ENCODE measurements at regions not wholly inside any gene's neighbourhood (a gene's known extent, or its start where the extent isn't known, plus 50 kb on each side); places are given as distances from the start of the nearest gene placed in this dataset.
"Not testable (repeated sequence)": the region's sequence is repeated elsewhere in the genome, so short reads cannot be mapped to it uniquely, and the experiment has no call there.

DNA sequence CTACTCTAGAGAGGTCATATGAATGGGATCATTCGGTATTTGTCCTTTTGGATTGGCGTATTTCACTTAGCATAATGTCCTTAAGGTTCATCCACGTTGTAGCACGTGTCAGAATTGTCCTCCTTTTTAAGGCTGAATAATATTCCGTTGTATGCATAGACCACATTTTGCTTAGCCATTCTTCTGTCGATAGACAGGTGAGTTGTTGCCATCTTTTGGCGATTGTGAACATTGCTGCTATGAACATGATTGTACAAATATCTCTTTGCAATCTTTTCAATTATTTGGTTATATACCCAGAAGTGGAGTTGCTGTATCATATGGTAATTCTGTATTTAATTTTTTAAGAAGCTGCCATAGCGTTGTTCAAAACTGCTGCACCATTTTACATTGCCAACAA, 52.4 kb upstream of the GOLGA8J start:
- no peak for DNase-seq (ENCODE audit: low read depth in 2 of 2)

DNA sequence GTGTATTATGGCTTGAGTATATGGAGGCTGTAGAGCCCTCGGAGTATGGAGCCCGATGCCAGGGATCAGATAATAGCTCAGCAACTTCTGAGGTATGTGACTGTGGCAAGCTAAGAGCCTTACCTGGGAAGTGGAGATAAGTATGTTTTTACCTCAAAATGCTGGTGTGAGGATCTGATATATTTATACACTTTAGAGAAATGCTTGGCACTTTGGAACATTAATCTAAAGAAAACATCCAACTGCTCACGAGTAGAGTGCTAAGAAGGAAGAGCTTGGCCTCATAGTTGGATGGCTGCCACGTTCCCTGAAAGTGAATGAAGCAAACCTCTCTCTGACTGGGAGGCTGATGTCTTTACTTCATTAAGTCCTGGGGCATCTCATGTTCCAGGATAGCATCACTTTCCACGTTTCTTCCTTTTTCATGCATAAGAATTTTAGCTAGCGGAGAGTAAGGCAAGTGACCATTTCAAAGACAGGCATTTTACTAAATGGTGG, 58.9 kb upstream of the GOLGA8J start:
- no peak for DNase-seq (ENCODE audit: low read depth in 2 of 2)

DNA sequence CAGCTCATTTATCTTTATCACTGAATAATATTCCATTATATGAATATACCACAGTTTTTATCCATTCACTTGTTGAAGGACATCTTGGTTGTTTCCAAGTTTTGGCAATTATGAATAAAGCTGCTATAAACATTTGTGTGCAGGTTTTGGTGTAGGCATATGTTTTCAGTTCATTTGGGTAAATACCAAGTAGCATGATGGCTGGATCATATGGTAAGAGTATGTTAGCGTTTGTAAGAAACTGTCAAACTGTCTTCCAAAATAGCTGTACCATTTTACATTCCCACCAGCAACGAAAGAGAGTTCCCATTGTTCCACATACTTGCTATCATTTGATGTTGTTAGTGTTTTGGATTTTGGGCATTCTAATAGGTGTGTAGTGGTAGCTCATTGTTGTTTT, 72.0 kb upstream of the GOLGA8J start:
- DNase-seq (ENCODE audit: low read depth in 2 of 2): no peak

DNA sequence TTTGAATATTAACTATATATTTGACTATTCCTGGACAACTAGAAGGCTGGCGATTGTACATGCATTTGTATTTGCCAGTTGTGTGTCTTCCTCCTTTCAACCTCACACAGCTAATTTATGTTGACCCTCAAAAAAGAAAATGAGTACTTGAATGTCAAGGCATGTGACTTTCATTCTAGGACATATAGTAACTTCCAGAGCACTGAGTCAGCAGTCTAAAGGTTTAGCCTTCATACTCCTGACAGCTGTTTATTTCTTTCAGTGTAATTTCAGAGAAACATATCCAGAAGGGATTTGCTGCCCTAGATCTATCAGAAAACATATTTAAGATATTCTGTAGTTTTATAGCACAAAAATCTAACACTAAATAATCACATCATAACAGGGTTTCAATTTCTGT, 74.6 kb upstream of the GOLGA8J start:
- DNase-seq (ENCODE audit: low read depth in 2 of 2): no peak

DNA sequence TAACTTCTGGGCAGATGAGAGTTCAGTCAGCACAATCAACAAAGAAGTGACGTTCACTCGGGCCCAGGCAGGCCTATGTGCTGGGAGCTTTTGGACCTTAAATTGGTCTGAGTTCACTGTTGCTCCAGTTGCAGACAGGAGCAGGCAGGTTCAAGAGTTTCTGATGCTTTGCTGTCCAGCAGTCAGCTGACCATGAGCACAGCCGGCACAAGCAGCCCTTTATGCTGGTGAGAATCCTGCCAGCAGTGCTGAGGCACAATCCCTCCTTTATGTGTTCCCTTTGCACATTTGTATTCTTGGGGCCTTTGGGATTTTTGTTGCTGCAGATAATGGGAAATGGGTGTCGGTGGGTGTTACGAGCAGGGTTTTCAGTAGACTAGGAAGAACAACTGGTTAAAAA, 81.2 kb upstream of the GOLGA8J start:
- DNase-seq (ENCODE audit: low read depth in 2 of 2): no peak

DNA sequence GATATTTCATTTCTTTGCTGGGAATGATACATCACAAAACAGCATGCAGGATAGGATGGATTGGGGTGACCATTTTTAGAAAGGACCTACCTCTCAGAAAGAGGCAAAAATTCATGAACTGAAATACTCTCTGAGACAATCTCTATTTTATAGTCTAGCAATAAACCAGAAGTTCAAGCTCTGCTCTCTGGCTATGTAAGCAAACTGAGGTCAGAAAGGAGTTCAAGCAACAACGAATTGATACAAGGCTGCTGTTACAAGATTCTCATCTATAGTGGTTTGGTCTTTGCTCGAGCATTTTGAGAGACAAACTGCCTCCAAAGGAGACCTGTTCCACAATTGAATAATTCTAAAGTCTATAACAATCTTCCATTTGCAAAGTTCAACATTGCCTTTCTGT, 84.7 kb upstream of the GOLGA8J start:
- DNase-seq (ENCODE audit: low read depth in 2 of 2): no peak

DNA sequence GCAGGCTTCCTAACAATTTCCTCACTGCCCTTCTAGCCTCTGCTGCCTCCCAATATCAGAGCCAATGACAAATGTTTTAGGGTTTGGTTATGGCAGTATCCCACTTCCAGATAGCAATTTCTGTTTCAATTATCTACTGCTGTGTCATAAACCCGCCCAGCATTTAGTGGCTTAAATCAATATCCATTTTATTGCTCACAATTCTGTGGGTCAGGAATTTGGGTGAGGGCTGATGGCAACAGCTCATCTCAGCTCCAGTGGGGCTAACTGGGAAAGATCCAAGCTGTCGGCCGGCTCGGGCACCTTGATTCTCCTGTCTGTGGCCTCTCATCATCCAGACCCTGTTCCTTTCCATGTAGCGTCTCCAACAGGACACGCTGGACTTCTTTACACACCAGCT, 85.3 kb upstream of the GOLGA8J start:
- DNase-seq (ENCODE audit: low read depth in 2 of 2): no peak

DNA sequence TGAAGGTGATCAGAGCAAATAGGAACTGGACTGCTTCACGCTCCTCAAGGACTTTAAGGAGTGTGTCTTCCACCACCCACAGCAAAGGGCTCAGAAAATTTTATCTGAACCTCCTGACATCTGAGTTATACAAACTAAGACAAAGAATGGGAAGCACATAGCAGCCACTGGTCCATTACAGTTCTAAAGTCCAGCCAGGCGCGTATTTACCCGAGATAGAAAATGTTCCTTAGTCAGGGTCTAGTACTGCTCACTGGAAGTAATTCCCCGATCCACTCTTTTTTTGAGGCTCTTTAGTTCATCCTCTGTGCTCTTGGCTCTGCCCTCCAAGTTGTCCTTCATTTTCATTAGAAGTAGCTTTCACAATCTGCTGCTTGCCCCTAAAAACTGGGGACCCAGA, 88.5 kb upstream of the GOLGA8J start:
- no peak for DNase-seq (ENCODE audit: low read depth in 2 of 2)

DNA sequence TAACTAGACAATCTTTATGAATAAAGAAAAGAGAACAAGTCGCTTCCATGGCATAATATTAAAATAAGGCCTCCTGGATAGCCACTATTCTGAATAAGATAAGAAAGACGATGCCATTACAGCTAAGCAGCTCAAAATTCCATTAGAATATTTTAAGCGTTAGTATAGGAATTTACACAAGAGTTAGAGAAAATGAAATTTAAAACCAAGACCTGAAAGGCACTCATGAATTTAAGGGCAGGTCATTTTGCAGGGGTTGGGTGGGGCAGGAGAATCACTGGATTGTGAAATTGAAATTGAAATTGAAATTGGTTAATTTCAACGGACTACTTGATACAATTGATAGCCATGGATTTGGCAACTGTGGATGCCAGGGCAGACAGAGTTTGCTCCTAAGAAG, 91.8 kb upstream of the GOLGA8J start:
- no peak for DNase-seq (ENCODE audit: low read depth in 2 of 2)

DNA sequence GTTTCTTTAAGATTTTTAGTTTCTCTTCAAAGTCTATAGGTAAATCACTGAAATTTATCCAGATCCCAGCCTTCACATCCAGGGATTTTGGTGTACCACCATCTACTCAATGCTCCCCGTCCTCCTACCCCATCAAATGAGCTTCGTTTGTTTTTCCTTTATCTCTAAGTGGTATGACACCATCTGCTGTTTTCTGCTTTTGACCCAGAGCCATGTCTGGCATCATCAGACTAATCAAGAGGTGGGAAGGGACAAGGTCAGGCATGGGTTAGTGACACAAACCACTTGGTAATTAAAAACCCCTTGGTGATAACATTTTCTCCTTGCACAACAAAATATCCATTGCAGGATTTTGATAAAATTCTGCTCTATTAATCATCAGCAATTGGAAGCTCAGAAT, 92.7 kb upstream of the GOLGA8J start:
- DNase-seq (ENCODE audit: low read depth in 2 of 2): no peak

DNA sequence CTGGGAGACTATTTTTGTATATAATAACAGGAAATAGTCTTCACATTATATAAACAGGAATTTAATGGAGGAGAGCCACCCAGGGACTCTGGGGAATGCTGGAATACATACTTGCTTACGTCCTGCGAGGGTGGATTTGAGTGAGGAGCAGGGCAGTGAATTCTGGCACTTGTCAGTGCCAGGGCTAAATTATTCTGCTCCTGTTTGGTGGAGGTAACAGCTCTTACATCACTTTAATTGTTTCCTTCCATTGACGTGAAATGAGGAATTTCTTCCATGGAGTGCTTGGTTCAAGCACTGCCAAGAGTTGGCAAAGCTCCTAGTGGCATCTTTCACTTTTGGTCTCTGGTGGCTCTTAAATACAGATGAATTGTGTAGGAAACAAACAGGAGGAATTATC, 94.1 kb upstream of the GOLGA8J start:
- no peak for DNase-seq (ENCODE audit: low read depth in 2 of 2)

DNA sequence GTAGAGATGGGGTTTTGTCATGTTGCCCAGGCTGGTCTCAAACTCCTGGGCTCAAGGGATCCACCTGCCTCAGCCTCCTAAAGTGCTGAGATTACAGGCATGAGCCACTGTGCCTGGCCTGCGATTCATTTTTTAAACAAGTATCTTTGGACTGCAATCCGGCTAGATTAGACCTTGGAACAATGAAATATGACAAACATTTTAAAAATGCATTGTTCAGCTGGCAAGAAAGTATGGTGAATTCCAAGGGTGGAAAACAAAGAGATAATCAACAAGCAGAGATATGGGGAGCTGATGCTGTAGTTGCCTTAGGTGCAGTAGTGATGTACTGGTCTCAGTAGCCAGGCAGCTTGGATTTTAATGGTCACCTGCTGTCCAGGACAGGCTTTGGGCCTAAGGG, 95.8 kb upstream of the GOLGA8J start:
- no peak for DNase-seq (ENCODE audit: low read depth in 2 of 2)

DNA sequence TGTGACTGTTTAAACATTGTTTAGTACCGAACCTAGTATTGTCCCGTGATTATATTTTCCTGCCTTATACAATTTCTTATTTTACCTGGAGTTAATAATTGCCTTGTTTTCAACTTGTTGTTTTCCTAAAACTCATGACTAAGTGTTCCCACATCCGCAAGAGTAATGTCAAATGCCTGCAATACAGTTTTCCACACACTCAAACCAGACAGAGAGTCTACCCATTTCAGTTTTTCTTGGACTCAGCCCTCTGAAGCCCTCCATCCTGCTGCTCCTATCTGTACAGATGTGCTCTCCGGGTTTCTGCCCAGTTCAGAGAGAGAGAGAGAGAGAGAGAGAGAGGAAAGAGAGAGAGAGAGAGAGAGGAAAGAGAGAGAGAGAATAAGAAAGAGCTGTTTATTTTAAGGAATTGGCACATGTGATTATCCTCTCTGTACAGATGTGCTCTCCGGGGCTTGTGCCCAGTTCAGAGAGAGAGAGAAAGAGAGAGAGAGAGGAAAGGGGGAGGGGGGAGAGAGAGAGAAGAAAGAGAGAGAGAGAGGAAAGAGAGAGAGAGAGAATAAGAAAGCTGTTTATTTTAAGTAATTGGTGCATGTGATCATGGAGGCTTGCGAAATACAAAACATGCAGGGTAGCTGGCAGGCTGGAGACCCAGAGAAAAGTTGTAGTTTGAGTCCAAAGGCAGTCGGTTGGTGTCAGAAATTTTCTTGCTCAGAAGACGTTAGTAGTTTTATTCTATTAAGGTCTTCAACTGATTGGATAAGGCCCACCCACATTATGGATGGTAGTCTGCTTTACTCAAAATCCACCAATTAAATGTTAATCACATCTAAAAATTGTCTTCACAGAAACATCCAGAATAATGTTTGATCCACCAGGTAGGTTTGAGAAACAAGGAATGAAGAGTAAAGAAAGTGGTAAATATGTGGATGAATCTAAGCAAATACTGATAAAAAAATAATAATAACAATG, 104.1 kb upstream of the GOLGA8J start:
- DNase-seq (ENCODE audit: low read depth in 2 of 2): no peak

DNA sequence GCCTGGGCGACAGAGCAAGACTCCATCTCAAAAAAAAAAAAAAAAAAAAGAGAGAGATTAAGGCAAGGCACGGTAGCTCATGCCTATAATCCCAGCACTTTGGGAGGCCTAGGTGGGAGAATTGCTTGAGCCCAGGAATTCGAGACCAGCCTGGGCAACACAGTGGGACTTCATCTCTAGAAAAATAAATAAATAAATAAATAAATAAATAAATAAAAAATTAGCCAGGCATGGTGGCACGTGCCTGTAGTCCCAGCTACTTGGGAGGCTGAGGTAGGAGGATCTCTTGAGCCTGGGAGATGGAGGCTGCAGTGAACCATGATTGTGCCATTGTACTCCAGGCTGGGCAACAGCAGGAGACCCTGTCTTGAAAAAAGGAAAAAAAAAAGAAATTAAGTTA, 108.7 kb upstream of the GOLGA8J start:
- not testable (repeated sequence) for DNase-seq (ENCODE audit: low read depth in 2 of 2)

DNA sequence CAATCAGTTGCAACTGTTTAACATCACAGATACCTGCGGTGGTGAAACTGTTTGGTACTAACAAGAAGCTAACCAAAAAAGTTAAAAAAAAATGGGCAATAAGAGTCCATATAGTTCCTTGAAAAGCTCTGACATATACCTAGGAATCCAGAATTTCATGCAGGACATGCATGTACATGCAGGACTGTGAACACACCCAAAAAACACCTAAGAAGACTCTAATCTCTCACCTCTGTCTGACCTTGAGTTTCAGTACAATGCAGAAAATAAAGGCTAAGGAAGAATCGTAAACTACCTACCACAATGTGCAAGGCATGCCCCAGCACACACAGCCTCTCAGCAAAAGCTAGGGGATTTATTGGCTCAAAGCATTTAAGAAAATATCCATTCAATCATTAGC, 110.7 kb upstream of the GOLGA8J start:
- DNase-seq (ENCODE audit: low read depth in 2 of 2): no peak

DNA sequence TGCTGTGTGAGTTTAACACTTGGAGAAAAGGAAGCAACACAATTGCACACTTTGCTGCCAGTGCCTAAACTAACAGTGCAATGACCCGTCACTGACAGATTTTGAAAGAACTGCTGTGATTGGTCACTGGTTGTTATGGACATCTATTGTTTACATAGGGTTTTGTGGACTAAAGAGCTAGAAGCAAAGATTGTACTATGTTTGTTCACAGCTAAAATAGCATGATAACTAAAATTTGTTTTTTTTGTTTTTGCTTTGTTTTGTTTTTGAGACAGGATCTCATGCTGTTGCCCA, 112.4 kb upstream of the GOLGA8J start:
- DNase-seq (ENCODE audit: low read depth in 2 of 2): no peak

DNA sequence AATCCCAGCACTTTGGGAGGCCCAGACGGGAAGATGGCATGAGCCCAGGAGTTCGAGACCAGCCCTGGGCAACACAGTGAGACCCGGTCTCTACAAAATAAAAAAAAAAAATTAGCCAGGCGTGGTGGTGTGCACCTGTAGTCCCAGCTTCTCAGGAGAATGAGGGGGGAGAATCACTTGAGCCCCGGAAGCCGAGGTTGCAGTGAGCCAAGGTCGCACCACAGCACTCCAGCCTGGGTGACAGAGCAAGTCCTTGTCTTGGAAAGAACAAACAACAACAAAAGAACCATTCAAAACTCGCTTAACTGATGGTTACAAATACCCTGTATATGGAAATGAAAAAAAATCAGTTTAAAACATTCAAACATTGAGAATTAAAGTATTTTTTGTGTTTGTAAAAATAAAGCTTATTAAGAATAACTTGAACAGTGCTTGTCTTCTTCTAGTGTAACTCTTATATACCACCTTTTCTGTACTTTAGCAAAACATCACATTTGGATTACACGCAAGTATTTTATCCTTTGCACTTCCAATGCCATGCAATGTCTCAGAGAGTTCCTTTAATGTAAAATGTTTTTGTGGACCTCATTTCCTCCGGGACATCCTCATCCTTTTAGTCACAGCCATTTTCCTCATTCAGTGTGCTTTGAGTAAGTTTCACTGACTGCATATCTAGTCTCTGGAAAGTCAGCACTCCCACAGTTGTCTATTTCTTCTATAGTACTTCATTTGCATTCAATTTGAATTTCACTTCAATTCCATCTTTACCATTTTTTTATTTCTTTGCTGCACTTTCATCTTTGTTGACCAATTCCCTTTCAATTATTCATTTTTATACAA, 113.0 kb upstream of the GOLGA8J start:
- DNase-seq (ENCODE audit: low read depth in 2 of 2): no peak

DNA sequence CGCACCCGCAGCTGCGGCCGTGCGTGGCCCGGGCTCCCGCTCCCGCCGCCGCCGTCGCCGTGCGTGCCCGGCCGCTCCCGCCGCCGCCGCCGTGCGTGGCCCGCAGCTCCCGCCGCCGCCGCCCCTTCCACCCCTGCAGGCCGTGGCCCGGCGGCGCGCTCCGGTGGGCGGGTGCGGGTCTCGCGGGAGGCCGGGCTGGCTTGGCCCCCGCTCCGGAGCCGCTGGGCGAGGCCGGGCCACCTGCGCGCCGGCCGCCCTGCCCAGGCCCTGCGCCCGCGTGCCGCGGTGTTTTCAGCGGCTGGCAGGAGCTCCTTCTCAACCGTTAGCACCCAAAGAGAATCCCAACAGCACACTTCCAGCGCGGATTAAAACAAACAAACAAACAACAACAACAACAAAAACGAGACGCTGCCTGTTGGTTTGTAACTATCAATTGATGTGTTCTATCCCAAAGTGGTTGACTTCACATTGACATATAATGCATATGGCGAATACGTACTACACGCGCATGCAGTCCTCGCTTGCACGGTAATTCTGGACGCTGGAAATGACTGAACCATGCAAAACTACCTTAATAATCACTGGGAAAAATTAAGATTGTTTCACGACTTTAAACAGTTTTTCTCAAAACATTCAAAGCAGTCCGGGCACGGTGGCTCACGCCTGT, 113.7 kb upstream of the GOLGA8J start:
- DNase-seq (ENCODE audit: low read depth in 2 of 2): no peak

DNA sequence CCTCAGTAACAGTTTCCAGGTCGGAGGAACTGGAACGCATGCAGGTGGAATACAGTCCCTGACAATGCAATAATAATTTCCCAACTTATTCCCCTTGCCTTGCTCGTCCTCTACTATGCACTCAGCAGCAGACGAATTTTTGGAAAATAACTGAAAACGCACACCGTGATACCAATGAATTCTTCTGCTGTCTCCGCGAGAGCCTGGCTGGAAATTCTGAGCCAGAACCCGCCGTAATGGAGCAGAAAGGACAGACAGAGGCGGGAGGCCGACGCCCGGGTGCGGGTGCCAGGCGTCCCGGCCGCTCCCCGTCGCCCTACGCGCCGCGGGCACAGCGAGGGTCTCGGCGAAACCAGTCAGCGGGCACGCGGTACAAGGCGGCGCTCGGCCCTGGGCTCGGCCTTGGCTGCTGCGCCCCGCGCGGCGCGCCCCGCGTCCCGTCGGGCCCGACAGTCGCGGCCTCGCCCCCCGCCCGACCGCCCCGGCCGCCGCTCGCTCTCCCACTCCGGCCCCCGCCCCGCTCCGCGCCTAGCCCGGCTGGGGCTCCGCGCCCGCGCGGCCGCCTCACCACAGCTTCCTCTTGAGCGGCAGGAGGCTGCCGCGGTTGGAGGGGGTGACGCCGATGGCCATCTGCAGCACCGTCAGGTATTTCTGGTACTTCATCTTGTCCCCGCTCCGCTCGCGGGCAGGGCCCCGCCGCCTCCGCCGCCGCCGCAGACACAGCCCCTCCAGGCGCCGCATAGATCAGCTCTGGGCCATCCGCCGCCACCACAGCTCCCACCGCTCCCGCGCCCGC, 114.5 kb upstream of the GOLGA8J start:
- no peak for DNase-seq (ENCODE audit: low read depth in 2 of 2)

DNA sequence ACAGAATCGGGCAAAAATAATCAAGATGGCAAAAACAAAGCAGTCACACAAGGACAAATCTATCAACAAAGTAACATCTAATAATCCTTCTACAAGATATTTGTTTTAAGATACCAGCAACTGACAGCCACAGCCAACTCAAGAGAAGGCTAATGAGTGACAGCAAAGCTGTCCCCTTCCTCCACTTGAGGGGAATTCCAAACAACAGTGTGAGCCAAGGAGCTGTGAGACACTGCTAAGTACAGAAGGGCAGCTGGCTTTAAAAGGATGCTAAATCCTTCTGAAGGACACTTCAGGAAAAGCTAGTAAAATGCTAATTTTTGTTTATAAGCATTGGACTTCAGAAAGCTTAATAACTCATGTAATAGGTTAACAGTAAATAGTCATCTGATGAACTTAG, 120.3 kb upstream of the GOLGA8J start:
- no peak for DNase-seq (ENCODE audit: low read depth in 2 of 2)

DNA sequence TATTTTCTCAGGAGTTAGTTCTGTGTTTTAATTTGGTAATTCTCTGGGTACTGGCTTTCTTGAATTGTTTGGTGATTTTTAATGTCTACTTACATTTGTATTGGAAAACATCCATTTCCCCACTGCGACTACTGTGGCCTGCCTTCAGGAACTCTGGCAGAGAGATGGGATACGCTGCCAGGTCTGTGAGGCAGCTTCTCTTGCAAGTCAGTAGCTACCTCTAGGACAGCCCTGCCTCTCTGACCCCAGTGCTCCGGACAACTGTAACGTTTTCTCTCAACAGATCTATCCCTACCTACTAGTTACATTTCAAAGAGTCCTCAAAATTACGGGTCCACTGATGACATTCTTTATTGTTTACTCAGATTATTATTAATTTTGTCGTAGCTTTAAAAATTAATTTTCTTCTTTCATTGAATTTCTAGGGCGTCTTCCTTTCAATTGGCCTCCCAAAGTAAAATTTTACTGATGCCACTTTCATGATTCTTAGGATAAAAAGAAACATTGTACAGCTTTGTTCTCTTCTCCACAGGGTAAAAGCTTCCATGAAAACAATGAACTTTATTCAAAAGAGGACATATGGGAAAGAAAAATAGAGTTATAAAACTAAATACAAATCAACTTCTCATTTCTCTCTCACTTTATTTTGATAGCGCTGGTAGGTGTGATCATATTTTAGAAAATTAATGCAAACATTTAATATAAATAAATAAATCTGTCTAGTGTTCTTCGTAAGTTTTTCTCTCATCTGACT, 123.2 kb upstream of the GOLGA8J start:
- DNase-seq (ENCODE audit: low read depth in 2 of 2): no peak

All from activated CD4-positive, alpha-beta T cell treated with anti-CD3 and anti-CD28 coated beads for 24 hours (primary cell).